SK-N-SH treated with all-trans-retinoic acid at 6 μM for 48 hours (cell line): ENCODE measurements at regions not wholly inside any gene's neighbourhood (a gene's known extent, or its start where the extent isn't known, plus 50 kb on each side); places are given as distances from the start of the nearest gene placed in this dataset.

Experiments used
- ATAC-seq: fragments of 200-7000 bp; cut with Tn5 transposase; 3 replicates; pipeline ENCODE4 v1.9.1; 2020; ENCODE audit warnings: mild to moderate bottlenecking, moderate library complexity
- ARNTL ChIP-seq: fragments of 450-650 bp; formaldehyde crosslinking; IDR thresholded peaks from 2 replicates; pipeline ENCODE4 v1.5.0; 2020; ENCODE audit warnings: low read depth, mild to moderate bottlenecking, moderate library complexity, borderline replicate concordance
- BACH2 ChIP-seq: fragments of 250-450 bp; sonication (Bioruptor Pico); IDR thresholded peaks from 2 replicates; pipeline ENCODE4 v1.9.0; 2021; ENCODE audit warnings: mild to moderate bottlenecking, borderline replicate concordance
- CSDC2 ChIP-seq: fragments of 250-450 bp; sonication (Bioruptor Pico); IDR thresholded peaks from 2 replicates; pipeline ENCODE4 v1.5.0; 2020; ENCODE audit warnings: mild to moderate bottlenecking, moderate library complexity
- ESRRG ChIP-seq: fragments of 250-450 bp; sonication (Bioruptor Pico); IDR thresholded peaks from 2 replicates; pipeline ENCODE4 v1.6.1; 2021; ENCODE audit warnings: mild to moderate bottlenecking
- GLIS3 ChIP-seq: fragments of 250-450 bp; sonication (Bioruptor Pico); IDR thresholded peaks from 2 replicates; pipeline ENCODE4 v1.5.0; 2020; ENCODE audit warnings: mild to moderate bottlenecking, moderate library complexity
- ISL1 ChIP-seq: fragments of 250-450 bp; sonication (Bioruptor Pico); IDR thresholded peaks from 2 replicates; pipeline ENCODE4 v2.1.2; 2022; ENCODE audit warnings: mild to moderate bottlenecking, moderate library complexity
- PPARA ChIP-seq: fragments of 250-450 bp; sonication (Bioruptor Pico); IDR thresholded peaks from 2 replicates; pipeline ENCODE4 v1.5.0; 2020; ENCODE audit warnings: mild to moderate bottlenecking, borderline replicate concordance
- RARB ChIP-seq: fragments of 250-450 bp; sonication (Bioruptor Pico); IDR thresholded peaks from 2 replicates; pipeline ENCODE4 v1.8.0; 2021; ENCODE audit warnings: mild to moderate bottlenecking, moderate library complexity
- SNAI2 ChIP-seq: fragments of 250-450 bp; sonication (Bioruptor Pico); IDR thresholded peaks from 2 replicates; pipeline ENCODE4 v1.5.0; 2020; ENCODE audit warnings: mild to moderate bottlenecking, moderate library complexity
- TCF4 ChIP-seq: fragments of 250-450 bp; sonication (Bioruptor Pico); IDR thresholded peaks from 2 replicates; pipeline ENCODE4 v1.8.0; 2021; ENCODE audit warnings: mild to moderate bottlenecking, moderate library complexity, borderline replicate concordance
- TOX ChIP-seq: fragments of 250-450 bp; sonication (Bioruptor Pico); IDR thresholded peaks from 2 replicates; pipeline ENCODE4 v1.8.0; 2021; ENCODE audit warnings: mild to moderate bottlenecking, moderate library complexity, borderline replicate concordance
- ZC3H10 ChIP-seq: fragments of 250-450 bp; sonication (Bioruptor Pico); IDR thresholded peaks from 2 replicates; pipeline ENCODE4 v1.5.1; 2021; ENCODE audit warnings: mild to moderate bottlenecking, moderate library complexity
- ZFP30 ChIP-seq: fragments of 450-650 bp; formaldehyde crosslinking; IDR thresholded peaks from 2 replicates; pipeline ENCODE4 v1.5.0; 2022; ENCODE audit warnings: mild to moderate bottlenecking, moderate library complexity
- ZNF565 ChIP-seq: fragments of 450-650 bp; formaldehyde crosslinking; conservative IDR thresholded peaks from 2 replicates; pipeline ENCODE4 v1.5.0; 2020; ENCODE audit warnings: low read depth, mild to moderate bottlenecking, moderate library complexity
- ZNF70 ChIP-seq: fragments of 450-650 bp; formaldehyde crosslinking; IDR thresholded peaks from 2 replicates; pipeline ENCODE4 v1.5.0; 2020; ENCODE audit warnings: mild to moderate bottlenecking, moderate library complexity
- ZNF8 ChIP-seq: fragments of 450-650 bp; formaldehyde crosslinking; IDR thresholded peaks from 2 replicates; pipeline ENCODE4 v1.5.0; 2020; ENCODE audit warnings: mild to moderate bottlenecking, moderate library complexity
- TF ChIP-seq, protein P1 (sequence below): fragments of 250-450 bp; sonication (Bioruptor Pico); IDR thresholded peaks from 2 replicates; pipeline ENCODE4 v1.5.0; 2020; ENCODE audit warnings: mild to moderate bottlenecking, moderate library complexity
- TF ChIP-seq, protein P2 (sequence below): fragments of 250-450 bp; sonication (Bioruptor Pico); IDR thresholded peaks from 2 replicates; pipeline ENCODE4 v1.8.0; 2020; ENCODE audit warnings: mild to moderate bottlenecking, moderate library complexity, borderline replicate concordance
- TF ChIP-seq, protein P3 (sequence below): fragments of 250-450 bp; sonication (Bioruptor Pico); IDR thresholded peaks from 2 replicates; pipeline ENCODE4 v1.8.0; 2021; ENCODE audit warnings: low read depth, mild to moderate bottlenecking, moderate library complexity, borderline replicate concordance
- TF ChIP-seq, protein P4 (sequence below): fragments of 250-450 bp; sonication (Bioruptor Pico); IDR thresholded peaks from 2 replicates; pipeline ENCODE4 v1.5.1; 2020; ENCODE audit warnings: low read depth, mild to moderate bottlenecking, moderate library complexity
- TF ChIP-seq, protein P5 (sequence below): fragments of 250-450 bp; sonication (Bioruptor Pico); IDR thresholded peaks from 2 replicates; pipeline ENCODE4 v1.5.1; 2021; ENCODE audit warnings: mild to moderate bottlenecking, moderate library complexity

DNA sequence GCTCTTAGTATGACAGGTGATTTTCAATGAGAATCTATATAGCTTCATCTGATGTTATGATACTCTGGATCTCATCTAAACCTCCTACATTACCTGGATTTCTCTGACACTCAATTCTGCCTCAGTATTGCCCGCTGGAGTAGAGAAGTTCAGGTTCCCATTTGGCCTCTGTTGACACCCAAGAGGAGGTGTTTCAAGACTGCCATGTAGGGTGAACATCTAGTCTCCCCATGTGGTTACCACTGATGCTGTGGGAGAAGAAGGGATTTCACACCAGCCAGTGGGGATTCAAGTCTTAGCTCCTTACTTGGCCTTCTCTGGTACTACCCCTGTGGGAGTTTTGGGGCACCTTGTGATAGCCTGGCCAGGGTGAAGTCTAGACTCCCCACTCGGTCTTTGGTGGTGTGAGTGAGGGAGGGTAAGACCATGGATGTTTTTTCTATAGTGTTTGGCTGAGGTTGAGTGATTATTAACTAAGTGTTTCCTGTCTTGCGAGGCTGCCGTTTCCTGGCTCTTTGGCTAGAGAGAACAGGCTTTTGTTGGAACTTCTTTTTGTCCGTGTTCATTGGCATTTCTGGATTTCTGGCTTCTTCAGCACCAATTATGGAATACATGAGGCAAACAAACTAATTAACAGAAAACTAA, 90.7 kb downstream of the RHOU start:
- ATAC-seq = no peak
- TF ChIP-seq, protein P1, sequence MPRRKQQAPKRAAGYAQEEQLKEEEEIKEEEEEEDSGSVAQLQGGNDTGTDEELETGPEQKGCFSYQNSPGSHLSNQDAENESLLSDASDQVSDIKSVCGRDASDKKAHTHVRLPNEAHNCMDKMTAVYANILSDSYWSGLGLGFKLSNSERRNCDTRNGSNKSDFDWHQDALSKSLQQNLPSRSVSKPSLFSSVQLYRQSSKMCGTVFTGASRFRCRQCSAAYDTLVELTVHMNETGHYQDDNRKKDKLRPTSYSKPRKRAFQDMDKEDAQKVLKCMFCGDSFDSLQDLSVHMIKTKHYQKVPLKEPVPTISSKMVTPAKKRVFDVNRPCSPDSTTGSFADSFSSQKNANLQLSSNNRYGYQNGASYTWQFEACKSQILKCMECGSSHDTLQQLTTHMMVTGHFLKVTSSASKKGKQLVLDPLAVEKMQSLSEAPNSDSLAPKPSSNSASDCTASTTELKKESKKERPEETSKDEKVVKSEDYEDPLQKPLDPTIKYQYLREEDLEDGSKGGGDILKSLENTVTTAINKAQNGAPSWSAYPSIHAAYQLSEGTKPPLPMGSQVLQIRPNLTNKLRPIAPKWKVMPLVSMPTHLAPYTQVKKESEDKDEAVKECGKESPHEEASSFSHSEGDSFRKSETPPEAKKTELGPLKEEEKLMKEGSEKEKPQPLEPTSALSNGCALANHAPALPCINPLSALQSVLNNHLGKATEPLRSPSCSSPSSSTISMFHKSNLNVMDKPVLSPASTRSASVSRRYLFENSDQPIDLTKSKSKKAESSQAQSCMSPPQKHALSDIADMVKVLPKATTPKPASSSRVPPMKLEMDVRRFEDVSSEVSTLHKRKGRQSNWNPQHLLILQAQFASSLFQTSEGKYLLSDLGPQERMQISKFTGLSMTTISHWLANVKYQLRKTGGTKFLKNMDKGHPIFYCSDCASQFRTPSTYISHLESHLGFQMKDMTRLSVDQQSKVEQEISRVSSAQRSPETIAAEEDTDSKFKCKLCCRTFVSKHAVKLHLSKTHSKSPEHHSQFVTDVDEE (CRISPR knock-in tag) = no peak
- TF ChIP-seq GLIS3 (CRISPR knock-in tag) (no peak), CSDC2 (no peak), ZNF8 (CRISPR knock-in tag) (no peak), ESRRG (CRISPR knock-in tag) (no peak), BACH2 (no peak), SNAI2 (no peak), ZC3H10 (CRISPR knock-in tag) (no peak), RARB (CRISPR knock-in tag) (no peak), ISL1 (no peak), ZNF565 (no peak), ZFP30 (CRISPR knock-in tag) (no peak), TOX (no peak)
- TF ChIP-seq, protein P2, sequence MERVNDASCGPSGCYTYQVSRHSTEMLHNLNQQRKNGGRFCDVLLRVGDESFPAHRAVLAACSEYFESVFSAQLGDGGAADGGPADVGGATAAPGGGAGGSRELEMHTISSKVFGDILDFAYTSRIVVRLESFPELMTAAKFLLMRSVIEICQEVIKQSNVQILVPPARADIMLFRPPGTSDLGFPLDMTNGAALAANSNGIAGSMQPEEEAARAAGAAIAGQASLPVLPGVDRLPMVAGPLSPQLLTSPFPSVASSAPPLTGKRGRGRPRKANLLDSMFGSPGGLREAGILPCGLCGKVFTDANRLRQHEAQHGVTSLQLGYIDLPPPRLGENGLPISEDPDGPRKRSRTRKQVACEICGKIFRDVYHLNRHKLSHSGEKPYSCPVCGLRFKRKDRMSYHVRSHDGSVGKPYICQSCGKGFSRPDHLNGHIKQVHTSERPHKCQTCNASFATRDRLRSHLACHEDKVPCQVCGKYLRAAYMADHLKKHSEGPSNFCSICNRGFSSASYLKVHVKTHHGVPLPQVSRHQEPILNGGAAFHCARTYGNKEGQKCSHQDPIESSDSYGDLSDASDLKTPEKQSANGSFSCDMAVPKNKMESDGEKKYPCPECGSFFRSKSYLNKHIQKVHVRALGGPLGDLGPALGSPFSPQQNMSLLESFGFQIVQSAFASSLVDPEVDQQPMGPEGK (CRISPR knock-in tag) = no peak
- TF ChIP-seq, protein P3, sequence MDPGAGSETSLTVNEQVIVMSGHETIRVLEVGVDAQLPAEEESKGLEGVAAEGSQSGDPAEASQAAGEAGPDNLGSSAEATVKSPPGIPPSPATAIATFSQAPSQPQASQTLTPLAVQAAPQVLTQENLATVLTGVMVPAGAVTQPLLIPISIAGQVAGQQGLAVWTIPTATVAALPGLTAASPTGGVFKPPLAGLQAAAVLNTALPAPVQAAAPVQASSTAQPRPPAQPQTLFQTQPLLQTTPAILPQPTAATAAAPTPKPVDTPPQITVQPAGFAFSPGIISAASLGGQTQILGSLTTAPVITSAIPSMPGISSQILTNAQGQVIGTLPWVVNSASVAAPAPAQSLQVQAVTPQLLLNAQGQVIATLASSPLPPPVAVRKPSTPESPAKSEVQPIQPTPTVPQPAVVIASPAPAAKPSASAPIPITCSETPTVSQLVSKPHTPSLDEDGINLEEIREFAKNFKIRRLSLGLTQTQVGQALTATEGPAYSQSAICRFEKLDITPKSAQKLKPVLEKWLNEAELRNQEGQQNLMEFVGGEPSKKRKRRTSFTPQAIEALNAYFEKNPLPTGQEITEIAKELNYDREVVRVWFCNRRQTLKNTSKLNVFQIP (CRISPR knock-in tag) = no peak
- TF ChIP-seq, protein P4, sequence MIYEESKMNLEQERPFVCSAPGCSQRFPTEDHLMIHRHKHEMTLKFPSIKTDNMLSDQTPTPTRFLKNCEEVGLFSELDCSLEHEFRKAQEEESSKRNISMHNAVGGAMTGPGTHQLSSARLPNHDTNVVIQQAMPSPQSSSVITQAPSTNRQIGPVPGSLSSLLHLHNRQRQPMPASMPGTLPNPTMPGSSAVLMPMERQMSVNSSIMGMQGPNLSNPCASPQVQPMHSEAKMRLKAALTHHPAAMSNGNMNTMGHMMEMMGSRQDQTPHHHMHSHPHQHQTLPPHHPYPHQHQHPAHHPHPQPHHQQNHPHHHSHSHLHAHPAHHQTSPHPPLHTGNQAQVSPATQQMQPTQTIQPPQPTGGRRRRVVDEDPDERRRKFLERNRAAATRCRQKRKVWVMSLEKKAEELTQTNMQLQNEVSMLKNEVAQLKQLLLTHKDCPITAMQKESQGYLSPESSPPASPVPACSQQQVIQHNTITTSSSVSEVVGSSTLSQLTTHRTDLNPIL (CRISPR knock-in tag) = no peak
- TF ChIP-seq, protein P5, sequence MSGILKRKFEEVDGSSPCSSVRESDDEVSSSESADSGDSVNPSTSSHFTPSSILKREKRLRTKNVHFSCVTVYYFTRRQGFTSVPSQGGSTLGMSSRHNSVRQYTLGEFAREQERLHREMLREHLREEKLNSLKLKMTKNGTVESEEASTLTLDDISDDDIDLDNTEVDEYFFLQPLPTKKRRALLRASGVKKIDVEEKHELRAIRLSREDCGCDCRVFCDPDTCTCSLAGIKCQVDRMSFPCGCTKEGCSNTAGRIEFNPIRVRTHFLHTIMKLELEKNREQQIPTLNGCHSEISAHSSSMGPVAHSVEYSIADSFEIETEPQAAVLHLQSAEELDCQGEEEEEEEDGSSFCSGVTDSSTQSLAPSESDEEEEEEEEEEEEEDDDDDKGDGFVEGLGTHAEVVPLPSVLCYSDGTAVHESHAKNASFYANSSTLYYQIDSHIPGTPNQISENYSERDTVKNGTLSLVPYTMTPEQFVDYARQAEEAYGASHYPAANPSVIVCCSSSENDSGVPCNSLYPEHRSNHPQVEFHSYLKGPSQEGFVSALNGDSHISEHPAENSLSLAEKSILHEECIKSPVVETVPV (CRISPR knock-in tag) = no peak

DNA sequence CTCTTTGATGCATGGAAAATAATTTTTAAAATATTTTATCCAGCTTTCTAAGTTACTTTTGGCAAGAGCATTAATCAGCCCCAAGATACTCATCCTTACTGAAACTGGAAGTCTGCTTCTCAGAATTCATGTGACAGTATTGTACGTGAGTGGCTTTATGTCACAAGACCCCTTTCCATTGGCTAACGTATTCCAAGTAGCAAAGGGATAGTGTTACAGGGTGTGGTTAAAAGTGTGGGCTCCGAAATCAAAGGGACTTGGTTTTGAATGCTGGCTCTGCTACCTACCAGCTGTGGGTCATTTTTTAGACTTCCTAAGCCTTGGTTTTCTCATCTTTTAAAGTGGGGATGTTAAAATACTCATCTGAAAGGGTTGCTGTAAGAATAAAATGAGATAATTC, 91.7 kb downstream of the RHOU start:
- no peak for ATAC-seq
- TF ChIP-seq PPARA (CRISPR knock-in tag) = no peak
- TF ChIP-seq, protein P2 (CRISPR knock-in tag) = no peak
- TF ChIP-seq ESRRG (CRISPR knock-in tag) = no peak
- TF ChIP-seq ZFP30 (CRISPR knock-in tag) = no peak
- no peak for TF ChIP-seq RARB (CRISPR knock-in tag)
- TF ChIP-seq CSDC2 = no peak
- no peak for TF ChIP-seq SNAI2
- no peak for TF ChIP-seq ZC3H10 (CRISPR knock-in tag)
- TF ChIP-seq, protein P1 (CRISPR knock-in tag) = no peak
- no peak for TF ChIP-seq TOX
- TF ChIP-seq ZNF565 = no peak
- TF ChIP-seq, protein P4 (CRISPR knock-in tag) = no peak
- TF ChIP-seq ISL1 = no peak
- TF ChIP-seq ARNTL = no peak
- no peak for TF ChIP-seq ZNF70 (CRISPR knock-in tag)
- TF ChIP-seq TCF4 (CRISPR knock-in tag) = no peak
- TF ChIP-seq, protein P3 (CRISPR knock-in tag) = no peak
